ENCODE measurements at regions not wholly inside any gene's neighbourhood (a gene's known extent, or its start where the extent isn't known, plus 50 kb on each side); places are given as distances from the start of the nearest gene placed in this dataset.

- DNase-seq, result no peak
- Mint-ChIP-seq H3K4me1 (ENCODE audit: low read depth) (no peaks in the 10 kb centered on the region), H3K9me3 (no peaks in the 10 kb centered on the region), H3K27ac (no peak overlapping the region), H3K36me3 (ENCODE audit: low read depth) (no peaks in the 10 kb centered on the region), H3K27me3 (ENCODE audit: insufficient read depth) (peaks cover 18% of the 10 kb centered on the region), H3K4me3 (no peak overlapping the region)
- TF ChIP-seq, protein P1, sequence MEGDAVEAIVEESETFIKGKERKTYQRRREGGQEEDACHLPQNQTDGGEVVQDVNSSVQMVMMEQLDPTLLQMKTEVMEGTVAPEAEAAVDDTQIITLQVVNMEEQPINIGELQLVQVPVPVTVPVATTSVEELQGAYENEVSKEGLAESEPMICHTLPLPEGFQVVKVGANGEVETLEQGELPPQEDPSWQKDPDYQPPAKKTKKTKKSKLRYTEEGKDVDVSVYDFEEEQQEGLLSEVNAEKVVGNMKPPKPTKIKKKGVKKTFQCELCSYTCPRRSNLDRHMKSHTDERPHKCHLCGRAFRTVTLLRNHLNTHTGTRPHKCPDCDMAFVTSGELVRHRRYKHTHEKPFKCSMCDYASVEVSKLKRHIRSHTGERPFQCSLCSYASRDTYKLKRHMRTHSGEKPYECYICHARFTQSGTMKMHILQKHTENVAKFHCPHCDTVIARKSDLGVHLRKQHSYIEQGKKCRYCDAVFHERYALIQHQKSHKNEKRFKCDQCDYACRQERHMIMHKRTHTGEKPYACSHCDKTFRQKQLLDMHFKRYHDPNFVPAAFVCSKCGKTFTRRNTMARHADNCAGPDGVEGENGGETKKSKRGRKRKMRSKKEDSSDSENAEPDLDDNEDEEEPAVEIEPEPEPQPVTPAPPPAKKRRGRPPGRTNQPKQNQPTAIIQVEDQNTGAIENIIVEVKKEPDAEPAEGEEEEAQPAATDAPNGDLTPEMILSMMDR (IDR thresholded peaks at IDR 0.05), result no peak
Measured at GRCh38 chr1:47585141-47585902, 147.5 kb downstream of the FOXD2 start.

DNA sequence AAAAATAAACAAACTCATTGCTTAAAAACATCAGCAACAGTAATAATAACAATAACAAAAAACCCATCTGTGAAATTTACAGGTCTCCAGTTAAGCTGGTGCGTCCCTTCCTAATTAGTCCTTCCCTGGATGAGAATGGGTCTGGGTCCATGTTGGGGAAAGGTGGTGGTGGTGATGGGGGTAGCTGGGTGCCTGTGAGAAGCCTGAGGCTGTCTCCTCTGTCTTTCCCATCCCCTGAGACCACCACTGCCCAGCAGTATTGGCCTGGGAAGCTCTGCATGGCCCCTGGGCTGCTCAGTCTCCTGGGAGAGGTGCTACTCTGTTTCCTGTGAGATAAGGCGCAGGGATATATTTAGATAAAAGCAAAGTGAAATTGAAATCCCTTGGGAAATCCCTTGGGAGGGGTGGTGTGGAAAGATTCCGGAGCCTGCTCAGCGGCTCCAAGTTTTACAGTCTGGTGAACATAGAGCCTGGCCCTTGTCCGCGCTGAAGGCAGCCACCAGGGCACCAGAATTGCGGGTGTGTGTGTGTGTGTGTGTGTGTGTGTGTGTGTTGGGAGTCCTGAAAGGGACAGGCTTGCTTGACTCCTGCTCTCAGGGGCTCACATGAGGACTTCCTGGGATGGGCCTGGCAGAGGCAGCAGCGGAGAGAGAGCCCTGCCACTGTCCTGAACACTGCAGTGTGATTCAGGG, 150.2 kb downstream of the FOXD2 start:
- H3K27ac Mint-ChIP-seq, result no peak overlapping the region
- peaks cover 14% of the 10 kb centered on the region for H3K27me3 Mint-ChIP-seq (ENCODE audit: insufficient read depth)
- no peak for DNase-seq
- H3K36me3 Mint-ChIP-seq (ENCODE audit: low read depth), result no peaks in the 10 kb centered on the region
- H3K4me1 Mint-ChIP-seq (ENCODE audit: low read depth), result no peaks in the 10 kb centered on the region
- TF ChIP-seq, protein P1 (IDR thresholded peaks at IDR 0.05), result no peak
- H3K4me3 Mint-ChIP-seq, result no peak overlapping the region
- no peaks in the 10 kb centered on the region for H3K9me3 Mint-ChIP-seq

DNA sequence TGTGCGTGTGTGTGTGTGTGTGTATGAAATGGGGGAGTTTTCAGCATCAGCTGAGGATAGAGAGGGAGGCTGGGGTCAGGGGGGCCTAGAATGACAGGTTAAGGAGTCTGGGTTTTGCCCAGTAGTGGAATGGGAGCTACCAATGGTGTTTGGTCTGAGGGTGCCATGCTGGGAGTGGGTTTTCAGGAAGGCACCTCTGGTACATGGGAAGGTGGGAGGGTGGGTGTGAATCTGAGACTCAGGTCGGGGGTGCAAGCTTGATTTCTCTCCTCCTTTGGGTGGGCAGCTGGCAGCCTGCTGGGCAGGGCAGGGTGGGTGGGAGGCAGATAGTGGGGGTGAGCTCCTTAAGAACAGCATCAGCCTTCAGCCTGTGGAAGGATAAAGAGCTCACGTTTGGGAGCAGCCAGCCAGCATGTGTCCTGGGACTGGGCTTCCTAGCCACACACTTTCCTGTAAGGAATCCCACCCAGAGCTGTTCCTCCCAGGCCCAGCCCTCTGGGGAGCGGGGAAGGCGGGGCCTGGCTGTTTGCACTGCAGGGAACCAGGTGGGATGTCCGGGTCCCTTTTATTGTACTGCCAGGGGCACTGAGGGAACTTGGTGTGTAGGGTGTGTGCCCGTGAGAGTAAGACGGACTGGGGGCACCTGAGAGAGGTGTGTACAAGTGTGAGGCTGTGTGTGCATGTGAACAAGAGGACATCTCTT, 152.8 kb downstream of the FOXD2 start:
- Mint-ChIP-seq H3K27me3 (ENCODE audit: insufficient read depth) (peaks cover 16% of the 10 kb centered on the region), H3K4me3 (no peak overlapping the region), H3K36me3 (ENCODE audit: low read depth) (no peaks in the 10 kb centered on the region), H3K9me3 (no peaks in the 10 kb centered on the region), H3K27ac (no peak overlapping the region), H3K4me1 (ENCODE audit: low read depth) (no peaks in the 10 kb centered on the region)
- DNase-seq, result no peak
- TF ChIP-seq, protein P1 (IDR thresholded peaks at IDR 0.05), result no peak

DNA sequence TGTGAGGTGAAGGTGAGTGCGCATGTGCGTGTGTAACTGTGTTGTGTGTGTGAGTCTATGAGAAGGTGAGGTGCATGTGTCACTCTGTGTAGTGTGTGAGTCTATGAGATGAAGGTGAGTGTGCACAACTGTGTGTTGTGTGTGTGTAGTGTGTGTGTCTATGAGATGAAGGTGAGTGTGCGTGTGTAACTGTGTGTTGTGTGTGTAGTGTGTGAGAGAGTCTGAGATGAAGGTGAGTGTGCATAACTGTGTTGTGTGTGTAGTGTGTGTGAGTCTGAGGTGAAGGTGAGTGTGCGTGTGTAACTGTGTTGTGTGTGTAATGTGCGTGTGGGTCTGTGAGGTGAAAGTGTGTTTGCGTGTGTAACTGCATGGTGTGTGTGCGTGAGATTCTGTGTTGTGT, 154.0 kb downstream of the FOXD2 start:
- Mint-ChIP-seq H3K4me1 (ENCODE audit: low read depth) (no peaks in the 10 kb centered on the region), H3K36me3 (ENCODE audit: low read depth) (no peaks in the 10 kb centered on the region), H3K4me3 (no peak overlapping the region), H3K27ac (no peak overlapping the region), H3K27me3 (ENCODE audit: insufficient read depth) (peaks cover 15% of the 10 kb centered on the region), H3K9me3 (no peaks in the 10 kb centered on the region)
- DNase-seq, result no peak
- TF ChIP-seq, protein P1 (IDR thresholded peaks at IDR 0.05), result no peak

- Mint-ChIP-seq H3K27me3 (ENCODE audit: insufficient read depth) (peaks cover 12% of the 10 kb centered on the region), H3K27ac (no peak overlapping the region), H3K36me3 (ENCODE audit: low read depth) (no peaks in the 10 kb centered on the region), H3K4me3 (no peak overlapping the region), H3K4me1 (ENCODE audit: low read depth) (no peaks in the 10 kb centered on the region), H3K9me3 (no peaks in the 10 kb centered on the region)
- no peak for DNase-seq
- TF ChIP-seq, protein P1 (IDR thresholded peaks at IDR 0.05), result no peak
Measured at GRCh38 chr1:47592296-47593012, 154.6 kb downstream of the FOXD2 start.
